SH-SY5Y (cell line): ENCODE measurements at regions not wholly inside any gene's neighbourhood (a gene's known extent, or its start where the extent isn't known, plus 50 kb on each side); places are given as distances from the start of the nearest gene placed in this dataset.

Experiments used
- GATA2 ChIP-seq: IDR thresholded peaks from 2 replicates; pipeline ENCODE4 v1.6.1; 2011; ENCODE audit warnings: mild to moderate bottlenecking, low read depth, low read length
- GATA3 ChIP-seq: IDR thresholded peaks from 2 replicates; pipeline ENCODE4 v1.6.1; 2011; ENCODE audit warnings: low read depth, mild to moderate bottlenecking, low read length, moderate library complexity

DNA sequence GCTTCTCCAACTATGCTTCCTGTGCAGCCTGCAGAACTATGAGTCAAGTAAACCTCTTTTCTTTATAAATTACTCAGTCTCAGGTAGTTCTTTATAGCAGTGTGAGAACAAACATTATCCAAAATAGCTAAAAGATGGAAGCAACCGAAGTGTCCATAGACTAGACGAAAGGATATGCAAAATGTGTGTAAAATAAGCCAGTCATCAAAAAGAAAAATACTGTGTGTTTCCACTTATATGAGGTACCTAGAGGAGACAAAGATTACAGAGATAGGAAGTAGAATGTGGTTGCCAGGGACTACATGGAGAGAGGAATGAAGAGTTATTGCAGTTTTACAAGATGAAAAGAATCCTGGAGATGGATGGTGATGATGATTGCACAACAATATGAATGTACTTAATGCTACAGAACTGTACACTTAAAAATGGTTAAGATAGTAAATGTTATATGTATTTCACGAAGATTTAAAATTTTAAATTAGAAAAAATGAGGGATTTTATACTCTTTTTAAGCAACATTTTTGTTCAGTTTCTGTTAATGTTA, 99.3 kb upstream of the FN1 start:
- TF ChIP-seq GATA3 (no peak), GATA2 (no peak)
